PC-9 (cell line): ENCODE measurements at regions not wholly inside any gene's neighbourhood (a gene's known extent, or its start where the extent isn't known, plus 50 kb on each side); places are given as distances from the start of the nearest gene placed in this dataset.

Experiments
- CTCF ChIP-seq: fragments of 200-600 bp; sonication (generic); conservative IDR thresholded peaks from 2 replicates; pipeline ENCODE4 v1.6.1; 2017; ENCODE audit warnings: mixed run types, antibody characterized with exemption, mild to moderate bottlenecking, moderate library complexity
- EZH2 ChIP-seq: fragments of 200-600 bp; sonication (generic); IDR thresholded peaks from 2 replicates; pipeline ENCODE4 v1.8.0; 2017; ENCODE audit warnings: antibody characterized with exemption, low read depth

GRCh38 chr4:167854881-167855280 is 237.5 kb upstream of the ANXA10 start:
- TF ChIP-seq EZH2 (no peak), CTCF (no peak)
